GM12872 (cell line): ENCODE measurements at regions not wholly inside any gene's neighbourhood (a gene's known extent, or its start where the extent isn't known, plus 50 kb on each side); places are given as distances from the start of the nearest gene placed in this dataset.

Experiments used
- CTCF ChIP-seq: IDR thresholded peaks from 3 replicates; pipeline ENCODE4 v1.5.1; 2011; ENCODE audit warnings: low read depth, mild to moderate bottlenecking, low read length, moderate library complexity; ENCODE audit not compliant: insufficient read depth

- TF ChIP-seq CTCF = no peak
Observed at GRCh38 chr10:4326647-4327046, 499.4 kb upstream of the AKR1E2 start.

GRCh38 chr10:4319870-4320367, 506.1 kb upstream of the AKR1E2 start:
- no peak for TF ChIP-seq CTCF

- TF ChIP-seq CTCF = no peak
Observed at GRCh38 chr10:4316161-4316810, 509.7 kb upstream of the AKR1E2 start.

- TF ChIP-seq CTCF = no peak
Observed at GRCh38 chr10:4315551-4315950, 510.5 kb upstream of the AKR1E2 start.

- no peak for TF ChIP-seq CTCF
Observed at GRCh38 chr10:4313051-4313450, 513.0 kb upstream of the AKR1E2 start.

GRCh38 chr10:4312051-4312835, 513.8 kb upstream of the AKR1E2 start:
- TF ChIP-seq CTCF = no peak

GRCh38 chr10:4310172-4310571, 515.8 kb upstream of the AKR1E2 start:
- TF ChIP-seq CTCF = no peak
